WTC11 (cell line): ENCODE measurements at regions not wholly inside any gene's neighbourhood (a gene's known extent, or its start where the extent isn't known, plus 50 kb on each side); places are given as distances from the start of the nearest gene placed in this dataset.

Experiments
- ATAC-seq: fragments of 200-7000 bp; cut with Tn5 transposase; 2 replicates; pipeline ENCODE4 v1.10.0; 2021; ENCODE audit warnings: mild to moderate bottlenecking, moderate library complexity
- CTCF ChIA-PET: fragments of 300-600 bp; sonication (Branson Sonifier 250); formaldehyde crosslinking; loops from one replicate; lab custom pipeline; 2021; ENCODE audit warnings: antibody characterized with exemption; lab: Charles Lee
- POLR2A ChIA-PET: fragments of 350-600 bp; sonication (Branson Sonifier 250); formaldehyde crosslinking; loops from one replicate; lab custom pipeline; 2021; ENCODE audit warnings: antibody characterized with exemption; lab: Charles Lee
- DNase-seq: peaks from one replicate; pipeline ENCODE4 v3.0.0; 2021; ENCODE audit warnings: low spot score
- H3K27ac Mint-ChIP-seq: 2 replicates; pipeline ENCODE4 v1.8.0; 2021; ENCODE audit warnings: mixed read lengths
- H3K27me3 Mint-ChIP-seq: 2 replicates; pipeline ENCODE4 v1.8.0; 2021; ENCODE audit warnings: low read depth, mild to moderate bottlenecking, moderate library complexity, mixed read lengths
- H3K36me3 Mint-ChIP-seq: 2 replicates; pipeline ENCODE4 v1.8.0; 2021; ENCODE audit warnings: mixed read lengths
- H3K4me1 Mint-ChIP-seq: 2 replicates; pipeline ENCODE4 v1.8.0; 2022; ENCODE audit warnings: mixed read lengths
- H3K4me3 Mint-ChIP-seq: 2 replicates; pipeline ENCODE4 v1.8.0; 2021; ENCODE audit warnings: mild to moderate bottlenecking, moderate library complexity, mixed read lengths
- H3K9me3 Mint-ChIP-seq: 2 replicates; pipeline ENCODE4 v1.8.0; 2021; ENCODE audit warnings: mixed read lengths
- ATF1 ChIP-seq: sonication (generic); formaldehyde crosslinking; IDR thresholded peaks from 2 replicates; pipeline ENCODE4 v1.8.1; 2023; ENCODE audit warnings: mild to moderate bottlenecking, moderate library complexity, missing genetic modification reagents
- CBFB ChIP-seq: sonication (generic); formaldehyde crosslinking; IDR thresholded peaks from 2 replicates; pipeline ENCODE4 v1.8.1; 2022; ENCODE audit warnings: mild to moderate bottlenecking, low read depth, missing genetic modification reagents
- CDX4 ChIP-seq: fragments of 250-450 bp; sonication (Bioruptor Pico); IDR thresholded peaks from 2 replicates; pipeline ENCODE4 v1.9.0; 2021; ENCODE audit warnings: moderate library complexity, mild to moderate bottlenecking, inconsistent platforms, borderline replicate concordance
- ELF4 ChIP-seq: sonication (generic); formaldehyde crosslinking; IDR thresholded peaks from 2 replicates; pipeline ENCODE4 v1.8.1; 2022; ENCODE audit warnings: low read depth, mild to moderate bottlenecking, moderate library complexity, missing genetic modification reagents
- EMX1 ChIP-seq: fragments of 250-450 bp; sonication (Bioruptor Pico); IDR thresholded peaks from 2 replicates; pipeline ENCODE4 v1.8.0; 2021; ENCODE audit warnings: mild to moderate bottlenecking
- ESRRA ChIP-seq: sonication (generic); formaldehyde crosslinking; IDR thresholded peaks from 2 replicates; pipeline ENCODE4 v1.8.1; 2022; ENCODE audit warnings: mild to moderate bottlenecking, missing genetic modification reagents, borderline replicate concordance
- FOXP1 ChIP-seq: sonication (generic); formaldehyde crosslinking; IDR thresholded peaks from 2 replicates; pipeline ENCODE4 v1.8.0; 2022; ENCODE audit warnings: missing genetic modification reagents, mild to moderate bottlenecking, moderate library complexity, borderline replicate concordance
- HMGA2 ChIP-seq: fragments of 250-450 bp; sonication (Bioruptor Pico); IDR thresholded peaks from 2 replicates; pipeline ENCODE4 v1.4.0; 2021; ENCODE audit warnings: mild to moderate bottlenecking, moderate library complexity
- HMGXB4 ChIP-seq: sonication (generic); formaldehyde crosslinking; IDR thresholded peaks from 2 replicates; pipeline ENCODE4 v1.8.1; 2023; ENCODE audit warnings: mild to moderate bottlenecking, moderate library complexity, missing genetic modification reagents
- JAZF1 ChIP-seq: fragments of 250-450 bp; sonication (Bioruptor Pico); IDR thresholded peaks from 2 replicates; pipeline ENCODE4 v1.9.0; 2021; ENCODE audit warnings: moderate library complexity, mild to moderate bottlenecking, inconsistent platforms
- JUN ChIP-seq: sonication (generic); formaldehyde crosslinking; IDR thresholded peaks from 2 replicates; pipeline ENCODE4 v1.8.0; 2023; ENCODE audit warnings: mild to moderate bottlenecking, missing genetic modification reagents
- NR1H2 ChIP-seq: sonication (generic); formaldehyde crosslinking; IDR thresholded peaks from 2 replicates; pipeline ENCODE4 v1.9.0; 2021; ENCODE audit warnings: mild to moderate bottlenecking, moderate library complexity, missing genetic modification reagents
- SP1 ChIP-seq: sonication (generic); formaldehyde crosslinking; conservative IDR thresholded peaks from 2 replicates; pipeline ENCODE4 v1.8.1; 2022; ENCODE audit warnings: missing genetic modification reagents
- TCF7 ChIP-seq: sonication (generic); formaldehyde crosslinking; IDR thresholded peaks from 2 replicates; pipeline ENCODE4 v1.8.0; 2022; ENCODE audit warnings: mild to moderate bottlenecking, low read depth, missing genetic modification reagents, moderate library complexity
- ZNF232 ChIP-seq: sonication (generic); formaldehyde crosslinking; IDR thresholded peaks from 2 replicates; pipeline ENCODE4 v1.8.0; 2022; ENCODE audit warnings: mild to moderate bottlenecking, missing genetic modification reagents
- ZNF423 ChIP-seq: fragments of 250-450 bp; sonication (Bioruptor Pico); IDR thresholded peaks from 2 replicates; pipeline ENCODE4 v2.1.2; 2022; ENCODE audit warnings: mild to moderate bottlenecking, moderate library complexity
- TF ChIP-seq, protein P1 (sequence below): sonication (generic); formaldehyde crosslinking; IDR thresholded peaks from 2 replicates; pipeline ENCODE4 v1.8.1; 2022; ENCODE audit warnings: mild to moderate bottlenecking, missing genetic modification reagents, moderate library complexity, borderline replicate concordance
- TF ChIP-seq, protein P2 (sequence below): sonication (generic); formaldehyde crosslinking; IDR thresholded peaks from 2 replicates; pipeline ENCODE4 v1.8.0; 2023; ENCODE audit warnings: mild to moderate bottlenecking, missing genetic modification reagents
- TF ChIP-seq, protein P3 (sequence below): sonication (generic); formaldehyde crosslinking; IDR thresholded peaks from 2 replicates; pipeline ENCODE4 v1.8.1; 2022; ENCODE audit warnings: low read depth, mild to moderate bottlenecking, moderate library complexity, missing genetic modification reagents, borderline replicate concordance
- TF ChIP-seq, protein P4 (sequence below): sonication (generic); formaldehyde crosslinking; conservative IDR thresholded peaks from 2 replicates; pipeline ENCODE4 v1.8.1; 2023; ENCODE audit warnings: mild to moderate bottlenecking, low read depth, missing genetic modification reagents, moderate library complexity
- TF ChIP-seq, protein P5 (sequence below): sonication (generic); formaldehyde crosslinking; IDR thresholded peaks from 2 replicates; pipeline ENCODE4 v1.8.1; 2023; ENCODE audit warnings: mild to moderate bottlenecking, missing genetic modification reagents, moderate library complexity

DNA sequence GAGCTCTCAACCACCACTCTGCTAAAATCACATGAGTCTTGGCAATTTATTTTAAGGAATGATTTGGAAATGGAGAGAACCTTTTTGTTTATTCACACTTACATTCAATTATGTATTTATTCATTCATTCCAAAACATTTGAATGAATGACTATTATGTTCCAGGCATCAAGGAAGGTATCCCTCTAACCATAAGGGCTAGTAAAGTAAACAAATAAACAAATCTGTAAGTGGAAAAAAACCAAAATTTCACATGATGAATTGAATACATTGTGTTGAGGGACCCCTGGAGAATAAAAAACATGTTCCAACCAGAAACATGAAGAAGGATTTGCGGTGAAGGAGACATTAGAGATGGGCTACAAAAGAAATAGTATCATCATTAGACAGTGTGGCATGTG lies 677.8 kb downstream of the TOX3 start:
- CTCF ChIA-PET: interaction anchor here (1.0 kb wide), 1 partner anchor 51 kb away, joined by 5 read pairs; no protein-coding TSS in a partner anchor
- POLR2A ChIA-PET: no interaction called here
- no peak for DNase-seq
- no peaks in the 10 kb centered on the region for H3K36me3 Mint-ChIP-seq
- no peak overlapping the region for H3K27ac Mint-ChIP-seq
- no peak overlapping the region for H3K4me3 Mint-ChIP-seq
- H3K9me3 Mint-ChIP-seq: peaks cover 5% of the 10 kb centered on the region; the same call in 1 of the 2 replicates
- peaks cover 17% of the 10 kb centered on the region for H3K4me1 Mint-ChIP-seq
- ATAC-seq: no peak
- TF ChIP-seq SP1 (no peak), JUN (CRISPR knock-in tag) (no peak), HMGXB4 (no peak), HMGA2 (CRISPR knock-in tag) (no peak), ZNF232 (CRISPR knock-in tag) (no peak), FOXP1 (no peak), ELF4 (no peak)
- TF ChIP-seq, protein P1, sequence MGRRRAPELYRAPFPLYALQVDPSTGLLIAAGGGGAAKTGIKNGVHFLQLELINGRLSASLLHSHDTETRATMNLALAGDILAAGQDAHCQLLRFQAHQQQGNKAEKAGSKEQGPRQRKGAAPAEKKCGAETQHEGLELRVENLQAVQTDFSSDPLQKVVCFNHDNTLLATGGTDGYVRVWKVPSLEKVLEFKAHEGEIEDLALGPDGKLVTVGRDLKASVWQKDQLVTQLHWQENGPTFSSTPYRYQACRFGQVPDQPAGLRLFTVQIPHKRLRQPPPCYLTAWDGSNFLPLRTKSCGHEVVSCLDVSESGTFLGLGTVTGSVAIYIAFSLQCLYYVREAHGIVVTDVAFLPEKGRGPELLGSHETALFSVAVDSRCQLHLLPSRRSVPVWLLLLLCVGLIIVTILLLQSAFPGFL (CRISPR knock-in tag): no peak
- TF ChIP-seq, protein P2, sequence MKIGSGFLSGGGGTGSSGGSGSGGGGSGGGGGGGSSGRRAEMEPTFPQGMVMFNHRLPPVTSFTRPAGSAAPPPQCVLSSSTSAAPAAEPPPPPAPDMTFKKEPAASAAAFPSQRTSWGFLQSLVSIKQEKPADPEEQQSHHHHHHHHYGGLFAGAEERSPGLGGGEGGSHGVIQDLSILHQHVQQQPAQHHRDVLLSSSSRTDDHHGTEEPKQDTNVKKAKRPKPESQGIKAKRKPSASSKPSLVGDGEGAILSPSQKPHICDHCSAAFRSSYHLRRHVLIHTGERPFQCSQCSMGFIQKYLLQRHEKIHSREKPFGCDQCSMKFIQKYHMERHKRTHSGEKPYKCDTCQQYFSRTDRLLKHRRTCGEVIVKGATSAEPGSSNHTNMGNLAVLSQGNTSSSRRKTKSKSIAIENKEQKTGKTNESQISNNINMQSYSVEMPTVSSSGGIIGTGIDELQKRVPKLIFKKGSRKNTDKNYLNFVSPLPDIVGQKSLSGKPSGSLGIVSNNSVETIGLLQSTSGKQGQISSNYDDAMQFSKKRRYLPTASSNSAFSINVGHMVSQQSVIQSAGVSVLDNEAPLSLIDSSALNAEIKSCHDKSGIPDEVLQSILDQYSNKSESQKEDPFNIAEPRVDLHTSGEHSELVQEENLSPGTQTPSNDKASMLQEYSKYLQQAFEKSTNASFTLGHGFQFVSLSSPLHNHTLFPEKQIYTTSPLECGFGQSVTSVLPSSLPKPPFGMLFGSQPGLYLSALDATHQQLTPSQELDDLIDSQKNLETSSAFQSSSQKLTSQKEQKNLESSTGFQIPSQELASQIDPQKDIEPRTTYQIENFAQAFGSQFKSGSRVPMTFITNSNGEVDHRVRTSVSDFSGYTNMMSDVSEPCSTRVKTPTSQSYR (CRISPR knock-in tag): no peak
- TF ChIP-seq, protein P3, sequence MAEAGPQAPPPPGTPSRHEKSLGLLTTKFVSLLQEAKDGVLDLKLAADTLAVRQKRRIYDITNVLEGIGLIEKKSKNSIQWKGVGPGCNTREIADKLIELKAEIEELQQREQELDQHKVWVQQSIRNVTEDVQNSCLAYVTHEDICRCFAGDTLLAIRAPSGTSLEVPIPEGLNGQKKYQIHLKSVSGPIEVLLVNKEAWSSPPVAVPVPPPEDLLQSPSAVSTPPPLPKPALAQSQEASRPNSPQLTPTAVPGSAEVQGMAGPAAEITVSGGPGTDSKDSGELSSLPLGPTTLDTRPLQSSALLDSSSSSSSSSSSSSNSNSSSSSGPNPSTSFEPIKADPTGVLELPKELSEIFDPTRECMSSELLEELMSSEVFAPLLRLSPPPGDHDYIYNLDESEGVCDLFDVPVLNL (CRISPR knock-in tag): no peak
- TF ChIP-seq, protein P4, sequence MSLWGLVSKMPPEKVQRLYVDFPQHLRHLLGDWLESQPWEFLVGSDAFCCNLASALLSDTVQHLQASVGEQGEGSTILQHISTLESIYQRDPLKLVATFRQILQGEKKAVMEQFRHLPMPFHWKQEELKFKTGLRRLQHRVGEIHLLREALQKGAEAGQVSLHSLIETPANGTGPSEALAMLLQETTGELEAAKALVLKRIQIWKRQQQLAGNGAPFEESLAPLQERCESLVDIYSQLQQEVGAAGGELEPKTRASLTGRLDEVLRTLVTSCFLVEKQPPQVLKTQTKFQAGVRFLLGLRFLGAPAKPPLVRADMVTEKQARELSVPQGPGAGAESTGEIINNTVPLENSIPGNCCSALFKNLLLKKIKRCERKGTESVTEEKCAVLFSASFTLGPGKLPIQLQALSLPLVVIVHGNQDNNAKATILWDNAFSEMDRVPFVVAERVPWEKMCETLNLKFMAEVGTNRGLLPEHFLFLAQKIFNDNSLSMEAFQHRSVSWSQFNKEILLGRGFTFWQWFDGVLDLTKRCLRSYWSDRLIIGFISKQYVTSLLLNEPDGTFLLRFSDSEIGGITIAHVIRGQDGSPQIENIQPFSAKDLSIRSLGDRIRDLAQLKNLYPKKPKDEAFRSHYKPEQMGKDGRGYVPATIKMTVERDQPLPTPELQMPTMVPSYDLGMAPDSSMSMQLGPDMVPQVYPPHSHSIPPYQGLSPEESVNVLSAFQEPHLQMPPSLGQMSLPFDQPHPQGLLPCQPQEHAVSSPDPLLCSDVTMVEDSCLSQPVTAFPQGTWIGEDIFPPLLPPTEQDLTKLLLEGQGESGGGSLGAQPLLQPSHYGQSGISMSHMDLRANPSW: no peak
- no peaks in the 10 kb centered on the region for H3K27me3 Mint-ChIP-seq

DNA sequence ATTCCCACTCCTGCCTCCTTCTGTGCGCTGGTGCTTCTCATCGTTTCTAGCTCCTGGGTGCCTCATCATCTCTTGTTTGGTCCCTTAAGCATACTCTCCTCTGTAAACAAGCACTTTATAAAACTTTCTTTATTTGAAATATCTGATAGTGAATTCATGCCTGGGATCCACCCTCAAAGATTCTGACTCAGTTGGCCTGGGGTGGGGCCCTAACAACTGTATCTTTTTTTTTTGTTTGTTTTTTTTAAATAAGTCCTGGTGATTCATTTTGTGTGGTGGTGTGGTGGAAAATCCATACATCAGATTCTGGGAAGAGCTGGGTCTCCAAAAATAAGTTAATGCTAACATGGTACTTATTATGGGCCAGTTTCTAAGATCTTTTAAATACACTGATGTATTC lies 678.3 kb downstream of the TOX3 start:
- peaks cover 17% of the 10 kb centered on the region for H3K4me1 Mint-ChIP-seq
- POLR2A ChIA-PET: no interaction called here
- TF ChIP-seq CDX4 (CRISPR knock-in tag): no peak
- no peak for TF ChIP-seq ESRRA (CRISPR knock-in tag)
- TF ChIP-seq JUN (CRISPR knock-in tag): no peak
- TF ChIP-seq NR1H2 (CRISPR knock-in tag): no peak
- no peak for TF ChIP-seq TCF7 (CRISPR knock-in tag)
- no peak for TF ChIP-seq JAZF1 (CRISPR knock-in tag)
- TF ChIP-seq EMX1 (CRISPR knock-in tag): no peak
- TF ChIP-seq, protein P5, sequence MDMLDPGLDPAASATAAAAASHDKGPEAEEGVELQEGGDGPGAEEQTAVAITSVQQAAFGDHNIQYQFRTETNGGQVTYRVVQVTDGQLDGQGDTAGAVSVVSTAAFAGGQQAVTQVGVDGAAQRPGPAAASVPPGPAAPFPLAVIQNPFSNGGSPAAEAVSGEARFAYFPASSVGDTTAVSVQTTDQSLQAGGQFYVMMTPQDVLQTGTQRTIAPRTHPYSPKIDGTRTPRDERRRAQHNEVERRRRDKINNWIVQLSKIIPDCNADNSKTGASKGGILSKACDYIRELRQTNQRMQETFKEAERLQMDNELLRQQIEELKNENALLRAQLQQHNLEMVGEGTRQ (CRISPR knock-in tag): no peak
- no peak for TF ChIP-seq ZNF423 (CRISPR knock-in tag)
- no peak for TF ChIP-seq FOXP1
- TF ChIP-seq CBFB (CRISPR knock-in tag): no peak
- TF ChIP-seq ATF1: no peak

More for the DNA sequence above, 678.3 kb downstream of the TOX3 start:
- H3K9me3 Mint-ChIP-seq: peaks cover 2% of the 10 kb centered on the region; the same call in 1 of the 2 replicates
- no peaks in the 10 kb centered on the region for H3K27me3 Mint-ChIP-seq
- no peak overlapping the region for H3K4me3 Mint-ChIP-seq
- no peak overlapping the region for H3K27ac Mint-ChIP-seq
- CTCF ChIA-PET: interaction anchor here (1.0 kb wide), 1 partner anchor 50 kb away, joined by 5 read pairs; no protein-coding TSS in a partner anchor
- no peak for ATAC-seq
- no peaks in the 10 kb centered on the region for H3K36me3 Mint-ChIP-seq
- DNase-seq: no peak
